ENCODE measurements at regions not wholly inside any gene's neighbourhood (a gene's known extent, or its start where the extent isn't known, plus 50 kb on each side); places are given as distances from the start of the nearest gene placed in this dataset. TPM values are rescaled to one million over a fixed set of nuclear protein-coding genes. Genes with fewer than 3 reads are reported as not detected.
"Not testable (repeated sequence)": the region's sequence is repeated elsewhere in the genome, so short reads cannot be mapped to it uniquely, and the experiment has no call there.

DNA sequence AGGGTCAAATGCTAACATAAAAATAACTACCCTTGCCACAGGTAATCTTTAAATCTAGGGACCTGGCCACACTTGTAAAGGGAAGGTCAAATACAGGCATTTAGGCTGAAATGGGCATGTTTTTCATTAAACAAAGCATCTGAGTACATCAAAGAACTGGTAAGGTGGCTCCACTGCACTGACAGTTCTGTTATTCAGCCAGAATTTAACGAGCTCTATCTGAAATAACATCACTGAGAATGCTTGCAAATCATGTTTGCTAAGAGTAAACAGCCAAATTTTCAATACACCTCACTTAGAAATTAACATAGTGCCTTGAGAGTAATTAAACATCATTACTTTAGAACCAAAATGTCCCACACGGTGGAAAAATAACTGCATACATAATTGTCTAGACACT is 118.9 kb downstream of the MTHFS start:
- CTCF ChIA-PET: interaction anchor here (1.2 kb wide), 1 partner anchor 12 kb away, joined by 3 read pairs; no protein-coding TSS in a partner anchor
- POLR2A ChIA-PET: no interaction called here

DNA sequence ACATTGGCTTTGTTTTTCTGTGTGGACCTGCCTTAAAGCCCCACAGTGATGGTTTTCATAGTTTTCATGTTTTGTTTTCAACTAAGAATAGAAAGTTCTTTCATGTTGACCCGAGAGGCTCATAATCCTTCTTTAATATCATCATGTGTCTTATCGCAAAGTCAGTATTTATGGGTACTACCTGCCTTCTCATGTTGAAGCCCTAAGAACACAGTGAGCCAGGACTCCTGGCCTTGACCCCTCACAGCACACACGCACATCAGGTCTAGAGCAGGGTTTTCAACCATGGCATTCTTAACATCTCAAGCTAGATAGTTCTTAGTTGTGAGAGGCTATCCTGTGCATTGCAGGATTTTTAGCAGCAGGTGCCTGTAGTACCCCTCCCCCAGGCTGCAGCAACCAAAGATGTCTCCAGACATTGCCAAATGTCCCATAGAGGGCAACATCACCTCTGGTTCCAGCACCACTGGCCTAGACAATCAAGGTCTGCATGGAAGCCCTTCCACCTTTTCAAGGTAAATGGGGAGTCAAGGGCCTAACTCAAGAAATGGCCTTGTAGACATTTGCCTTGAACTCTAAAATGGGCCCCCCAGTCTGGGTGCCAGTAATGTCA is 118.3 kb downstream of the MTHFS start:
- no peaks in the 10 kb centered on the region; the same call in 1 of the 2 replicates for H3K27me3 ChIP-seq (ENCODE audit: control insufficient read depth, insufficient read depth, low read length)
- CTCF ChIA-PET: no interaction called here
- no peak for DNase-seq (ENCODE audit: low read depth)
- no peak for TF ChIP-seq CTCF (IDR thresholded peaks at IDR 0.05; ENCODE audit: insufficient read depth, low read depth, low read length)
- no peaks in the 10 kb centered on the region for H3K36me3 ChIP-seq (ENCODE audit: control insufficient read depth, insufficient read depth, low read length)
- no peak overlapping the region for H3K4me3 ChIP-seq (ENCODE audit: low read depth, low read length)
- POLR2A ChIA-PET: no interaction called here

More for the DNA sequence above, 118.9 kb downstream of the MTHFS start:
- Histone ChIP-seq H3K36me3 (ENCODE audit: control insufficient read depth, insufficient read depth, low read length) (no peaks in the 10 kb centered on the region), H3K4me3 (ENCODE audit: low read depth, low read length) (no peak overlapping the region), H3K27me3 (ENCODE audit: control insufficient read depth, insufficient read depth, low read length) (no peaks in the 10 kb centered on the region; the same call in 1 of the 2 replicates)
- DNase-seq (ENCODE audit: low read depth): no peak
- no peak for TF ChIP-seq CTCF (IDR thresholded peaks at IDR 0.05; ENCODE audit: insufficient read depth, low read depth, low read length)

DNA sequence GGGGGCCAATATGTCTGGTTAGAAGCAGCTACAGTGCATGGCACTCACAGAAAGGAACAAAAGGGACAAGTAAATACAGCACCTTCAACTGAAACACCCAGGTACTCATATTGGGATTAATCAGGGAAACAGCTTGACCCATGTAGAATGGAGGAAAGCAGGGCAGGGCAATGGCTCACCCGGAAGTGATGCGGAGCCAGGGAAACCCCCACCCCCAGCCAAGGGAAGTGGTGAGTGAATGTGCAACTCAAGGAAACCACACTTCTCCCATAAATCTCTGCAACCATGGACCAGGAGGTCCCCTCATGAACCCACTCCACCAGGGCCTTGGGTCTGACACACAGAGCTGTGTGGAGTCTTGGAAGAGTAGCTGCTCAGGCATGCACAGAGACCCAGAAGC is 117.1 kb downstream of the MTHFS start:
- no peak for TF ChIP-seq CTCF (IDR thresholded peaks at IDR 0.05; ENCODE audit: insufficient read depth, low read depth, low read length)
- H3K4me3 ChIP-seq (ENCODE audit: low read depth, low read length): no peak overlapping the region
- ChIA-PET CTCF (interaction anchor here (1.2 kb wide), 1 partner anchor 9 kb away, joined by 4 read pairs; no protein-coding TSS in a partner anchor), POLR2A (no interaction called here)
- H3K36me3 ChIP-seq (ENCODE audit: control insufficient read depth, insufficient read depth, low read length): no peaks in the 10 kb centered on the region
- no peaks in the 10 kb centered on the region; the same call in 1 of the 2 replicates for H3K27me3 ChIP-seq (ENCODE audit: control insufficient read depth, insufficient read depth, low read length)
- DNase-seq (ENCODE audit: low read depth): no peak

DNA sequence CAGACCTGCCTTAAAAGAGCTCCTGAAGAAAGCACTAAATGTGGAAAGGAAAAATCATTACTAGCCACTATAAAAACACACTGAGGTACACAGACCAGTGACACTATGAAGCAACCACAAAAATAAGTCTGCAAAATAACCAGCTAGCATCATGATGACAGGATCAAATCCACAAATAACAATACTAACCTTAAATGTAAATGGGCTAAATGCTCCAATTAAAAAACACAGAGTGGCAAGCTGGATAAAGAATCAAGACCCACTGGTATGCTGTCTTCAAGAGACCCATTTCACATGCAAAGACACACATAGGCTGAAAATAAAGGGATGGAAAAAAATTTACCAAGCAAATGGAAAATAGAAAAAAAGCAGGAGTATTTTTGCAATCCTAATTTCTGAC is 114.5 kb downstream of the MTHFS start:
- DNase-seq (ENCODE audit: low read depth); H3K4me3 ChIP-seq (ENCODE audit: low read depth, low read length); H3K27me3 ChIP-seq (ENCODE audit: control insufficient read depth, insufficient read depth, low read length); POLR2A ChIA-PET; H3K36me3 ChIP-seq (ENCODE audit: control insufficient read depth, insufficient read depth, low read length): not testable (repeated sequence)
- CTCF ChIA-PET: interaction anchor here (0.6 kb wide), 1 partner anchor 1297 kb away, joined by 4 read pairs; no protein-coding TSS in a partner anchor

Small RNAs in the stretch of these regions (small RNA-seq; reads per million reads assigned to genes)
- gene AC026826.2 (ENCODE audit: insufficient read length, low read depth, low replicate concordance): not detected
- not detected for gene AC026826.3 (ENCODE audit: insufficient read length, low read depth, low replicate concordance)

Data from BJ (cell line).